Fibroblast of mammary gland (primary cell): ENCODE measurements at regions not wholly inside any gene's neighbourhood (a gene's known extent, or its start where the extent isn't known, plus 50 kb on each side); places are given as distances from the start of the nearest gene placed in this dataset.
"Not testable (repeated sequence)": the region's sequence is repeated elsewhere in the genome, so short reads cannot be mapped to it uniquely, and the experiment has no call there.

ENCODE experiments used
- DNase-seq: peaks from one replicate; pipeline ENCODE4 v3.0.0-alpha.2; 2010; ENCODE audit warnings: low read depth
- H3K4me3 ChIP-seq: 2 replicates; pipeline ENCODE4 v1.5.1; 2011; ENCODE audit warnings: low read depth, mild to moderate bottlenecking, low read length, moderate library complexity; ENCODE audit not compliant: control insufficient read depth
- CTCF ChIP-seq: conservative IDR thresholded peaks from 2 replicates; pipeline ENCODE4 v1.5.1; 2011; ENCODE audit warnings: low read depth, low read length, inconsistent platforms; ENCODE audit not compliant: control insufficient read depth, insufficient read depth

GRCh38 chr7:68406480-68406879, 1191.8 kb upstream of the AUTS2 start:
- no peak for DNase-seq
- no peak for TF ChIP-seq CTCF
- H3K4me3 ChIP-seq: no peak overlapping the region

GRCh38 chr7:68407460-68407859, 1190.8 kb upstream of the AUTS2 start:
- TF ChIP-seq CTCF: no peak
- DNase-seq: no peak
- H3K4me3 ChIP-seq: no peak overlapping the region

GRCh38 chr7:68408873-68409272, 1189.4 kb upstream of the AUTS2 start:
- TF ChIP-seq CTCF: no peak

GRCh38 chr7:68409851-68410250, 1188.4 kb upstream of the AUTS2 start:
- no peak for DNase-seq
- no peak for TF ChIP-seq CTCF
- no peak overlapping the region for H3K4me3 ChIP-seq

More at GRCh38 chr7:68408873-68409272, 1189.4 kb upstream of the AUTS2 start:
- DNase-seq: no peak
- no peak overlapping the region for H3K4me3 ChIP-seq

- H3K4me3 ChIP-seq, DNase-seq: not testable (repeated sequence)
Measured at GRCh38 chr7:68410693-68411092, 1187.6 kb upstream of the AUTS2 start.

- DNase-seq: no peak
- no peak for TF ChIP-seq CTCF
Measured at GRCh38 chr7:68411742-68412141, 1186.5 kb upstream of the AUTS2 start.

GRCh38 chr7:68414631-68415425, 1183.4 kb upstream of the AUTS2 start:
- no peak for TF ChIP-seq CTCF
- DNase-seq: no peak
- no peak overlapping the region for H3K4me3 ChIP-seq

More at GRCh38 chr7:68411742-68412141, 1186.5 kb upstream of the AUTS2 start:
- H3K4me3 ChIP-seq: no peak overlapping the region
